Hematopoietic multipotent progenitor cell treated with erythropoietin and hydrocortisone succinate and interleukin-3 and kit ligand, for 6 days (in vitro differentiated cells): ENCODE measurements at regions not wholly inside any gene's neighbourhood (a gene's known extent, or its start where the extent isn't known, plus 50 kb on each side); places are given as distances from the start of the nearest gene placed in this dataset.
"Not testable (repeated sequence)": the region's sequence is repeated elsewhere in the genome, so short reads cannot be mapped to it uniquely, and the experiment has no call there.

Experiments used
- DNase-seq: peaks from one replicate; pipeline ENCODE4 v3.0.0-alpha.2; 2015

GRCh38 chr3:137820366-137820765 lies 56.3 kb downstream of the SOX14 start:
- no peak for DNase-seq

GRCh38 chr3:137835096-137835495 lies 71.0 kb downstream of the SOX14 start:
- DNase-seq = no peak

GRCh38 chr3:137845194-137845593 lies 81.1 kb downstream of the SOX14 start:
- no peak for DNase-seq

- no peak for DNase-seq
These were observed 81.6 kb downstream of the SOX14 start for GRCh38 chr3:137845666-137846065.

GRCh38 chr3:137852391-137852830 lies 88.3 kb downstream of the SOX14 start:
- no peak for DNase-seq

- no peak for DNase-seq
These were observed 90.6 kb downstream of the SOX14 start for GRCh38 chr3:137854533-137855261.

- no peak for DNase-seq
These were observed 101.9 kb downstream of the SOX14 start for GRCh38 chr3:137866001-137866400.

GRCh38 chr3:137866933-137867332 lies 102.8 kb downstream of the SOX14 start:
- no peak for DNase-seq

- no peak for DNase-seq
These were observed 103.5 kb downstream of the SOX14 start for GRCh38 chr3:137867611-137868010.

GRCh38 chr3:137869022-137869421 lies 104.9 kb downstream of the SOX14 start:
- no peak for DNase-seq

GRCh38 chr3:137872589-137872988 lies 108.5 kb downstream of the SOX14 start:
- not testable (repeated sequence) for DNase-seq

- DNase-seq = not testable (repeated sequence)
These were observed 113.1 kb upstream of the CLDN18 start for GRCh38 chr3:137896842-137897241.

- no peak for DNase-seq
These were observed 102.8 kb upstream of the CLDN18 start for GRCh38 chr3:137906985-137907649.

- no peak for DNase-seq
These were observed 85.3 kb upstream of the CLDN18 start for GRCh38 chr3:137924628-137925027.

- no peak for DNase-seq
These were observed 84.9 kb upstream of the CLDN18 start for GRCh38 chr3:137925080-137925479.

GRCh38 chr3:137926991-137927390 lies 83.0 kb upstream of the CLDN18 start:
- no peak for DNase-seq

GRCh38 chr3:137930976-137931375 lies 79.0 kb upstream of the CLDN18 start:
- no peak for DNase-seq

GRCh38 chr3:137938876-137939275 lies 71.1 kb upstream of the CLDN18 start:
- no peak for DNase-seq

- no peak for DNase-seq
These were observed 65.4 kb upstream of the CLDN18 start for GRCh38 chr3:137944593-137944992.

GRCh38 chr3:137946356-137946973 lies 63.5 kb upstream of the CLDN18 start:
- peak; percentile 86 for DNase-seq

GRCh38 chr3:137947117-137947516 lies 62.8 kb upstream of the CLDN18 start:
- DNase-seq = no peak

GRCh38 chr3:137948400-137949072 lies 61.4 kb upstream of the CLDN18 start:
- DNase-seq = no peak

- no peak for DNase-seq
These were observed 51.3 kb upstream of the CLDN18 start for GRCh38 chr3:137958636-137959035.
